ENCODE measurements at regions not wholly inside any gene's neighbourhood (a gene's known extent, or its start where the extent isn't known, plus 50 kb on each side); places are given as distances from the start of the nearest gene placed in this dataset.
"Not testable (repeated sequence)": the region's sequence is repeated elsewhere in the genome, so short reads cannot be mapped to it uniquely, and the experiment has no call there.

DNA sequence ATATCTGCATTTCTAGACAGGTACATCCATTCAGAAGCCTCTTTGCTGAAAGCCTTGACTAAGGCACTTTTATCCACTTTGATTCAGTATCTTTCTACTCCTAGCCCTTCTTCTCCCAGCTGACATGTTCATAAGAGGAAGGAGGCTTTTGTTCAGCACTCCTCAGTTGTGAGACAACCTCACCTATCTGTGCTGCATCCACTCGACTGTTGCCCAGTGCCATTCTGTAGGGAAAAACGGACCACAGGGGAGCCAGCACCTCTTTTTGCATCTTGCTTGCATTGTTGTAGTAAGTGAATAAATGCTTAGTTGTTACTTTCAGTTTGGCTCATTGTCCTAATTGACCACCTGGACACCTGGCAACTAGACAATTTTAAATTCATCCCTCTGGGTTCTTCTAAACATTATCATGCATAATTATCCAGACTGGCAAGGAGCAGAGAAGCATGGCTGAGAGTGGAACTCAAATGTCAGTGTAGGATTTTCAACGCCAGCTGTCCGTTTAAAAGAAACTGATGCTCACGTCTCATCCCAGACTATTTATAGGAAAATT lies 83.8 kb upstream of the BOD1L1 start:
- TF ChIP-seq, protein P1, sequence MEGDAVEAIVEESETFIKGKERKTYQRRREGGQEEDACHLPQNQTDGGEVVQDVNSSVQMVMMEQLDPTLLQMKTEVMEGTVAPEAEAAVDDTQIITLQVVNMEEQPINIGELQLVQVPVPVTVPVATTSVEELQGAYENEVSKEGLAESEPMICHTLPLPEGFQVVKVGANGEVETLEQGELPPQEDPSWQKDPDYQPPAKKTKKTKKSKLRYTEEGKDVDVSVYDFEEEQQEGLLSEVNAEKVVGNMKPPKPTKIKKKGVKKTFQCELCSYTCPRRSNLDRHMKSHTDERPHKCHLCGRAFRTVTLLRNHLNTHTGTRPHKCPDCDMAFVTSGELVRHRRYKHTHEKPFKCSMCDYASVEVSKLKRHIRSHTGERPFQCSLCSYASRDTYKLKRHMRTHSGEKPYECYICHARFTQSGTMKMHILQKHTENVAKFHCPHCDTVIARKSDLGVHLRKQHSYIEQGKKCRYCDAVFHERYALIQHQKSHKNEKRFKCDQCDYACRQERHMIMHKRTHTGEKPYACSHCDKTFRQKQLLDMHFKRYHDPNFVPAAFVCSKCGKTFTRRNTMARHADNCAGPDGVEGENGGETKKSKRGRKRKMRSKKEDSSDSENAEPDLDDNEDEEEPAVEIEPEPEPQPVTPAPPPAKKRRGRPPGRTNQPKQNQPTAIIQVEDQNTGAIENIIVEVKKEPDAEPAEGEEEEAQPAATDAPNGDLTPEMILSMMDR (IDR thresholded peaks at IDR 0.05; ENCODE audit: borderline replicate concordance, insufficient read depth, low read depth, low read length) = no peak

DNA sequence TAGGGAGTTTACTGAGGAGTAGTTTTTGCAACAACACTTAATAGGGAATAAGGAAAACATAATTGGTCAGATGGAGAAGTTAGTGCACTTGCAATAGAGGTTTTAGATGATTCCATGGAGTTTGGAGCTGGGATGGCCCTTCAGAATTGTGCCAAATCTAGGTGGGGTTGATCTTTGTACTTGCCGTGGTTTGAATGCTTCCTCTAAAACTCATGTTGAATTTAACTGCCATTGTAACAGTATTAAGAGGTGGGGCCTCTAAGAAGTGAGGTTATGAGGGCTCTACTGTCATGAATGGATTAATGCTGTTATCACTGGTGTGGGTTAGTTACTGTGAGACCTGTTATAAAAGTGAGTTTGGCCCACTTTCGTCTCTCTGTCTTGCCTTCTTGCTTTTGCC lies 94.4 kb upstream of the BOD1L1 start:
- TF ChIP-seq, protein P1 (IDR thresholded peaks at IDR 0.05; ENCODE audit: borderline replicate concordance, insufficient read depth, low read depth, low read length) = no peak
- H3K4me3 ChIP-seq (ENCODE audit: low read depth, low read length) = no peak overlapping the region

More for the DNA sequence above, 83.8 kb upstream of the BOD1L1 start:
- H3K4me3 ChIP-seq (ENCODE audit: low read depth, low read length) = no peak overlapping the region

DNA sequence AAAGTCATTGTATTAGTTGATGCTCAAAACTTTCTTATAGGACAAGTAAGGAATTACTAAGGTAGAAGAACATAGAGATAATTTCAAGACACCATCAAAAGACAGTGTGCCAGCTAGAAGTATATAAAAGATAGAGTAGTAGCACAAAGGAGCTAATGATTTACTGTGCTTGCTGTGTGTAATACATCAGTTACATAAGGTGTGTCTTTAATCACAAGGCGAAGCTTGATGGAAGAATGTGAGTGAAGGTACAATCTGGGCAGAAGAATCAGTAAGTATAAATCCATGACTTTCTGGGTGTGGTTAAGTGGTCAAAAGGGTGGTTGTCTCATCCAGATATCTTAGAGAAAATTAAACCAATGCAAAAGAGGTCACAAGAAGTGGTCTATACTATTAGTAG lies 95.1 kb upstream of the BOD1L1 start:
- no peak overlapping the region for H3K4me3 ChIP-seq (ENCODE audit: low read depth, low read length)
- TF ChIP-seq, protein P1 (IDR thresholded peaks at IDR 0.05; ENCODE audit: borderline replicate concordance, insufficient read depth, low read depth, low read length) = no peak

DNA sequence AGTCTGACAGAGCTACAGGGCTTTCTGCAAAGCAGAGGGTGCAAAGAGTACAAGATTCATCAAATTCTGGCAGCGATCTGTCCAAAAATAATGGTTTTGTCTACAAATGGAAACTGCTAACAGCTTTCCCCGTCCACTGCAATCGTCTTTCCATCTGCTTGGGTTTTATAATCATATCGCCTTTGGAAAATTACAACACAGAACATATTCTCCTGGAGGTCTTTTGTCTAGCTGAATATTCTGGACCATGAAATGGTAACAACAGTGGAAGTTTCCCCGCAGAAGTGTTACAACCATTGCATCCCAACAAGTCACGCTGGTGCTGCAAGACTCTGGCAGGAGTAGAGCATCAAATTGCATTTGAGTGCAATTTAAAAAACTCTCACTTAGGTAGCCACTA lies 101.2 kb upstream of the BOD1L1 start:
- no peak overlapping the region for H3K4me3 ChIP-seq (ENCODE audit: low read depth, low read length)
- TF ChIP-seq, protein P1 (IDR thresholded peaks at IDR 0.05; ENCODE audit: borderline replicate concordance, insufficient read depth, low read depth, low read length) = no peak

DNA sequence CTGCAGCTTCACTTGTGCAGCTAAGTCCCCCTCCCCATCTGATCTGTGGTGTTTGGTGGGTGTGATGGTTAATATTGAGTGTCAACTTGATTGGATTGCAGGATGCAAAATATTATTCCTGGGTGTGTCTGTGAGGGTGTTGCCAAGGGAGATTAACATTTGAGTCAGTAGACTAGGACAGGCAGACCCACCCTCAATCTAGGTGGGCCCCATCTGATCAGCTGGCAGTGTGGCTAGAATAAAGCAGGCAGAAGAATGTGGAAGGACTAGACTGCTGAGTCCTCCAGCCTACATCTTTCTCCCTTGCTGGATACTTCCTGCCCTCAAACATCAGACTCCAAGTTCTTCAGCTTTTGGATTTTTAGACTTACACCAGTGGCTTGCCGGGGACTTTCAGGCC lies 103.5 kb upstream of the BOD1L1 start:
- TF ChIP-seq, protein P1 (IDR thresholded peaks at IDR 0.05; ENCODE audit: borderline replicate concordance, insufficient read depth, low read depth, low read length) = no peak
- no peak overlapping the region for H3K4me3 ChIP-seq (ENCODE audit: low read depth, low read length)

DNA sequence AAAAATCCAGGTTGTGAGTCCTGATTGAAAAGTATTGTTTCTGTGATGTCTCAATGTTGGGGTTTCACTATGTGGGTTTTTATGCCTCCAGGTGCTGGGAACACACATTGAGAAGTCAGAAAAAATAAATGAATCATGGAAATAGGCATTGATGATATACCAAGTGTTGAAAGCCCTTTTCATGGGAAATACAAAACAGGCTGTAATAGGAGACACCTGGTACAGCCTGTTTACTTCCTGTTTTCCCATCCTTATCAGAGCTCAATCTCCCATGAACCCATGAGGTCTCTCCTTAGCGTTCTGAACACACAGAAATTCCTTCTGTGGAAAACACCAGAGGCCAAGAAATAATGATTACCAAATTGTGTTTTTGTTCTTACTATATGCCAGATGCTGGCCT lies 106.3 kb upstream of the BOD1L1 start:
- H3K4me3 ChIP-seq (ENCODE audit: low read depth, low read length) = no peak overlapping the region
- TF ChIP-seq, protein P1 (IDR thresholded peaks at IDR 0.05; ENCODE audit: borderline replicate concordance, insufficient read depth, low read depth, low read length) = no peak

DNA sequence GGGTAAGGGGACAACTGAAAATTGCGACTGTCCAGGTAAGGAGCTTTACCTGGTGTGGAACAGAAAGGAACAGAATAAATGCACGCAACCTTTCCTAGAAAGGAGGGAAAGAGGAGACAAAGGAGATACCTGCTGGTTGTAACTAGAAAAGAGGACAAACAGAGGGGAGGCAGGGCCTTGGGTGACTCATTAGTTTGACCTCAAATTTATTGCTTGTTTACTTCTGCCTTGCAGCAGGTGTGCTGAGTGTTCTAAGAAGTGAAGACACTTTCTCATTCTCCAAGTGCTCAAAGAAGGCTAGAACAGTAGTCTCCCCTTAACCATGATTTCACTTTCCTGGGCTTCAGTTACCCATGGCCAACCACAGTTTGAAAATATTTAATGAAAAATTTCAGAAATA lies 123.1 kb upstream of the BOD1L1 start:
- TF ChIP-seq, protein P1 (IDR thresholded peaks at IDR 0.05; ENCODE audit: borderline replicate concordance, insufficient read depth, low read depth, low read length) = no peak
- H3K4me3 ChIP-seq (ENCODE audit: low read depth, low read length) = no peak overlapping the region

DNA sequence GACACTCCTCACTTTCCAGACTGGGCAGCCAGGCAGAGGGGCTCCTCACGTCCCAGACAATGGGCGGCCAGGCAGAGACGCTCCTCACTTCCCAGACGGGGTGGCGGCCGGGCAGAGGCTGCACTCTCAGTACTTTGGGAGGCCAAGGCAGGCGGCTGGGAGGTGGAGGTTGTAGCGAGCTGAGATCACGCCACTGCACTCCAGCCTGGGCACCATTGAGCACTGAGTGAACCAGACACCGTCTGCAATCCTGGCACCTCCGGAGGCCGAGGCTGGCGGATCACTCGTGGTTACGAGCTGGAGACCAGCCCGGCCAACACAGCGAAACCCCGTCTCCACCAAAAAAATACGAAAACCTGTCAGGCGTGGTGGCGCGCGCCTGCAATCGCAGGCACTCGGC lies 134.1 kb upstream of the BOD1L1 start:
- H3K4me3 ChIP-seq (ENCODE audit: low read depth, low read length) = not testable (repeated sequence)

Measured in GM12875 (cell line).